Caco-2 (cell line): ENCODE measurements at regions not wholly inside any gene's neighbourhood (a gene's known extent, or its start where the extent isn't known, plus 50 kb on each side); places are given as distances from the start of the nearest gene placed in this dataset.

Experiments
- BruUV-seq: library from RNA; stranded (reverse); fragments of 400-500 nt; replicated peaks from 2 replicates; lab custom pipeline; 2021; lab: Mats Ljungman, UMichigan
- CTCF ChIA-PET: fragments of 300-600 bp; sonication (Branson Sonifier 250); formaldehyde crosslinking; loops from one replicate; lab custom pipeline; 2022; ENCODE audit warnings: antibody characterized with exemption; lab: Charles Lee
- POLR2A ChIA-PET: fragments of 300-600 bp; sonication (Branson Sonifier 250); formaldehyde crosslinking; loops from one replicate; lab custom pipeline; 2022; ENCODE audit warnings: antibody characterized with exemption; lab: Charles Lee
- DNase-seq, 2 experiments: peaks; one replicate each; pipeline versions ENCODE4 v3.0.0 to v3.0.0-alpha.2; 2020 to 2022
- H3K27me3 ChIP-seq: replicated peaks from 2 replicates; pipeline ENCODE4 v1.6.0; 2011; ENCODE audit warnings: low read length; ENCODE audit not compliant: control insufficient read depth, insufficient read depth
- H3K36me3 ChIP-seq: 2 replicates; pipeline ENCODE4 v1.5.1; 2011; ENCODE audit warnings: low read length; ENCODE audit not compliant: control insufficient read depth, insufficient read depth
- H3K4me1 ChIP-seq: fragments of 250-450 bp; sonication (Bioruptor Pico); 2 replicates; pipeline ENCODE4 v1.5.1; 2020; ENCODE audit warnings: mild to moderate bottlenecking
- H3K4me3 ChIP-seq: 2 replicates; pipeline ENCODE4 v1.5.1; 2011; ENCODE audit warnings: low read depth, mild to moderate bottlenecking, control low read depth, low read length
- H3K9me3 ChIP-seq: fragments of 250-450 bp; sonication (Bioruptor Pico); 2 replicates; pipeline ENCODE4 v1.5.1; 2020; ENCODE audit warnings: mild to moderate bottlenecking, moderate library complexity
- H3K27ac Mint-ChIP-seq: one replicate; pipeline ENCODE4 v1.8.0; 2022; ENCODE audit warnings: mixed read lengths; ENCODE audit not compliant: unreplicated experiment
- H3K27me3 Mint-ChIP-seq: one replicate; pipeline ENCODE4 v1.8.0; 2022; ENCODE audit warnings: mixed read lengths; ENCODE audit not compliant: insufficient read depth, unreplicated experiment
- H3K36me3 Mint-ChIP-seq: one replicate; pipeline ENCODE4 v1.8.0; 2022; ENCODE audit warnings: mild to moderate bottlenecking, mixed read lengths; ENCODE audit not compliant: insufficient read depth, unreplicated experiment
- H3K4me1 Mint-ChIP-seq: one replicate; pipeline ENCODE4 v1.8.0; 2022; ENCODE audit warnings: low read depth, mixed read lengths; ENCODE audit not compliant: unreplicated experiment
- H3K4me3 Mint-ChIP-seq: one replicate; pipeline ENCODE4 v1.8.0; 2022; ENCODE audit warnings: mild to moderate bottlenecking, moderate library complexity, mixed read lengths; ENCODE audit not compliant: unreplicated experiment
- H3K9me3 Mint-ChIP-seq: one replicate; pipeline ENCODE4 v1.8.0; 2022; ENCODE audit warnings: mixed read lengths; ENCODE audit not compliant: unreplicated experiment
- CTCF ChIP-seq, 2 experiments: fragments of 200-600 bp in 1 of 2; IDR thresholded peaks; 1 replicate in 1 of 2; 2 replicates in 1 of 2; pipeline versions ENCODE4 v1.5.1 to v1.8.0; 2011 to 2022; ENCODE audit warnings: antibody characterized with exemption in 1 of 2, control low read depth in 1 of 2, inconsistent platforms in 1 of 2, low read depth in 1 of 2, low read length in 1 of 2, mild to moderate bottlenecking in 1 of 2, moderate library complexity in 1 of 2; ENCODE audit not compliant: insufficient read depth in 1 of 2, severe bottlenecking in 1 of 2, unreplicated experiment in 1 of 2
- intact Hi-C: fragments of 100-400 bp; cut with micrococcal nuclease; formaldehyde crosslinking; loops from one replicate; pipeline ENCODE4 v1.10.0; 2022; ENCODE audit not compliant: unreplicated experiment

- intact Hi-C loops: no loop called here
- no peak overlapping the region for H3K4me3 Mint-ChIP-seq
- no peak overlapping the region for H3K4me3 ChIP-seq
- H3K4me1 ChIP-seq: no peaks in the 10 kb centered on the region
- ChIA-PET POLR2A (no interaction called here), CTCF (no interaction called here)
- no peaks in the 10 kb centered on the region for H3K9me3 ChIP-seq
- H3K36me3 Mint-ChIP-seq: no peaks in the 10 kb centered on the region
- H3K9me3 Mint-ChIP-seq: no peaks in the 10 kb centered on the region
- DNase-seq: no peak
- no peaks in the 10 kb centered on the region for H3K27me3 Mint-ChIP-seq
- no peaks in the 10 kb centered on the region for H3K4me1 Mint-ChIP-seq
- no peak for TF ChIP-seq CTCF (IDR thresholded peaks at IDR 0.05; ENCODE audit: insufficient read depth in 1 of 2, low read depth in 1 of 2, low read length in 1 of 2, severe bottlenecking in 1 of 2, unreplicated experiment in 1 of 2)
- H3K27me3 ChIP-seq: no peaks in the 10 kb centered on the region
- H3K36me3 ChIP-seq: no peaks in the 10 kb centered on the region
- BruUV-seq: no TSS peak
- no peak overlapping the region for H3K27ac Mint-ChIP-seq
Observed at GRCh38 chr9:25816439-25816838, 138.2 kb upstream of the TUSC1 start.

- H3K9me3 ChIP-seq: no peaks in the 10 kb centered on the region
- ChIA-PET POLR2A (no interaction called here), CTCF (no interaction called here)
- H3K36me3 ChIP-seq: no peaks in the 10 kb centered on the region
- no peak for TF ChIP-seq CTCF (IDR thresholded peaks at IDR 0.05; ENCODE audit: insufficient read depth in 1 of 2, low read depth in 1 of 2, low read length in 1 of 2, severe bottlenecking in 1 of 2, unreplicated experiment in 1 of 2)
- BruUV-seq: no TSS peak
- intact Hi-C loops: no loop called here
- no peaks in the 10 kb centered on the region for H3K27me3 Mint-ChIP-seq
- no peak for DNase-seq
- H3K27ac Mint-ChIP-seq: no peak overlapping the region
- no peaks in the 10 kb centered on the region for H3K27me3 ChIP-seq
- H3K36me3 Mint-ChIP-seq: no peaks in the 10 kb centered on the region
- H3K4me3 Mint-ChIP-seq: no peak overlapping the region
- H3K4me1 Mint-ChIP-seq: no peaks in the 10 kb centered on the region
- no peaks in the 10 kb centered on the region for H3K4me1 ChIP-seq
- no peaks in the 10 kb centered on the region for H3K9me3 Mint-ChIP-seq
- H3K4me3 ChIP-seq: no peak overlapping the region
Observed at GRCh38 chr9:25814023-25814422, 135.8 kb upstream of the TUSC1 start.

- ChIA-PET CTCF (no interaction called here), POLR2A (no interaction called here)
- Mint-ChIP-seq H3K4me3 (no peak overlapping the region), H3K4me1 (no peaks in the 10 kb centered on the region), H3K36me3 (no peaks in the 10 kb centered on the region), H3K27ac (no peak overlapping the region), H3K27me3 (no peaks in the 10 kb centered on the region), H3K9me3 (no peaks in the 10 kb centered on the region)
- TF ChIP-seq CTCF (IDR thresholded peaks at IDR 0.05; ENCODE audit: insufficient read depth in 1 of 2, low read depth in 1 of 2, low read length in 1 of 2, severe bottlenecking in 1 of 2, unreplicated experiment in 1 of 2): no peak
- Histone ChIP-seq H3K36me3 (no peaks in the 10 kb centered on the region), H3K27me3 (no peaks in the 10 kb centered on the region), H3K4me3 (no peak overlapping the region), H3K4me1 (no peaks in the 10 kb centered on the region), H3K9me3 (no peaks in the 10 kb centered on the region)
- intact Hi-C loops: no loop called here
- BruUV-seq: no TSS peak
- no peak for DNase-seq
Observed at GRCh38 chr9:25813478-25813877, 135.2 kb upstream of the TUSC1 start.
